ENCODE measurements at regions not wholly inside any gene's neighbourhood (a gene's known extent, or its start where the extent isn't known, plus 50 kb on each side); places are given as distances from the start of the nearest gene placed in this dataset.

- no peak for DNase-seq (ENCODE audit: low spot score)
These were observed 657.7 kb downstream of the TRAM1L1 start for GRCh38 chr4:116427666-116428065.

- DNase-seq (ENCODE audit: low spot score) = no peak
These were observed 672.2 kb downstream of the TRAM1L1 start for GRCh38 chr4:116413222-116413621.

GRCh38 chr4:116401293-116401692 lies 684.1 kb downstream of the TRAM1L1 start:
- DNase-seq (ENCODE audit: low spot score) = no peak

GRCh38 chr4:116400480-116400879 lies 684.9 kb downstream of the TRAM1L1 start:
- no peak for DNase-seq (ENCODE audit: low spot score)

GRCh38 chr4:116397714-116398113 lies 687.7 kb downstream of the TRAM1L1 start:
- DNase-seq (ENCODE audit: low spot score) = no peak

- DNase-seq (ENCODE audit: low spot score) = no peak
These were observed 688.1 kb downstream of the TRAM1L1 start for GRCh38 chr4:116397291-116397690.

- no peak for DNase-seq (ENCODE audit: low spot score)
These were observed 690.0 kb downstream of the TRAM1L1 start for GRCh38 chr4:116395408-116395807.

- no peak for DNase-seq (ENCODE audit: low spot score)
These were observed 694.4 kb downstream of the TRAM1L1 start for GRCh38 chr4:116391020-116391419.

- DNase-seq (ENCODE audit: low spot score) = no peak
These were observed 696.2 kb downstream of the TRAM1L1 start for GRCh38 chr4:116389139-116389538.

- DNase-seq (ENCODE audit: low spot score) = no peak
These were observed 697.4 kb downstream of the TRAM1L1 start for GRCh38 chr4:116387937-116388474.

GRCh38 chr4:116386856-116387255 lies 698.5 kb downstream of the TRAM1L1 start:
- no peak for DNase-seq (ENCODE audit: low spot score)

- no peak for DNase-seq (ENCODE audit: low spot score)
These were observed 699.8 kb downstream of the TRAM1L1 start for GRCh38 chr4:116385583-116385982.

GRCh38 chr4:116374815-116375214 lies 710.6 kb downstream of the TRAM1L1 start:
- no peak for DNase-seq (ENCODE audit: low spot score)

- no peak for DNase-seq (ENCODE audit: low spot score)
These were observed 722.8 kb downstream of the TRAM1L1 start for GRCh38 chr4:116362583-116362982.

- DNase-seq (ENCODE audit: low spot score) = no peak
These were observed 723.6 kb downstream of the TRAM1L1 start for GRCh38 chr4:116361790-116362189.

- DNase-seq (ENCODE audit: low spot score) = peak; percentile 31
These were observed 726.6 kb downstream of the TRAM1L1 start for GRCh38 chr4:116358633-116359222.

- no peak for DNase-seq (ENCODE audit: low spot score)
These were observed 727.6 kb downstream of the TRAM1L1 start for GRCh38 chr4:116357758-116358157.

- DNase-seq (ENCODE audit: low spot score) = no peak
These were observed 738.6 kb downstream of the TRAM1L1 start for GRCh38 chr4:116346750-116347149.

GRCh38 chr4:116343809-116344208 lies 741.6 kb downstream of the TRAM1L1 start:
- no peak for DNase-seq (ENCODE audit: low spot score)

GRCh38 chr4:116342143-116342542 lies 743.2 kb downstream of the TRAM1L1 start:
- DNase-seq (ENCODE audit: low spot score) = no peak

- DNase-seq (ENCODE audit: low spot score) = no peak
These were observed 752.9 kb downstream of the TRAM1L1 start for GRCh38 chr4:116332508-116332907.

- DNase-seq (ENCODE audit: low spot score) = no peak
These were observed 757.0 kb downstream of the TRAM1L1 start for GRCh38 chr4:116328261-116328860.

GRCh38 chr4:116323606-116324005 lies 761.8 kb downstream of the TRAM1L1 start:
- no peak for DNase-seq (ENCODE audit: low spot score)

GRCh38 chr4:116321471-116321870 lies 763.9 kb downstream of the TRAM1L1 start:
- DNase-seq (ENCODE audit: low spot score) = no peak
